ENCODE measurements at regions not wholly inside any gene's neighbourhood (a gene's known extent, or its start where the extent isn't known, plus 50 kb on each side); places are given as distances from the start of the nearest gene placed in this dataset.

- H3K4me1 Mint-ChIP-seq, result no peaks in the 10 kb centered on the region
- ATAC-seq, result no peak
Measured at GRCh38 chr14:59015482-59015881, 173.0 kb upstream of the DAAM1 start.

DNA sequence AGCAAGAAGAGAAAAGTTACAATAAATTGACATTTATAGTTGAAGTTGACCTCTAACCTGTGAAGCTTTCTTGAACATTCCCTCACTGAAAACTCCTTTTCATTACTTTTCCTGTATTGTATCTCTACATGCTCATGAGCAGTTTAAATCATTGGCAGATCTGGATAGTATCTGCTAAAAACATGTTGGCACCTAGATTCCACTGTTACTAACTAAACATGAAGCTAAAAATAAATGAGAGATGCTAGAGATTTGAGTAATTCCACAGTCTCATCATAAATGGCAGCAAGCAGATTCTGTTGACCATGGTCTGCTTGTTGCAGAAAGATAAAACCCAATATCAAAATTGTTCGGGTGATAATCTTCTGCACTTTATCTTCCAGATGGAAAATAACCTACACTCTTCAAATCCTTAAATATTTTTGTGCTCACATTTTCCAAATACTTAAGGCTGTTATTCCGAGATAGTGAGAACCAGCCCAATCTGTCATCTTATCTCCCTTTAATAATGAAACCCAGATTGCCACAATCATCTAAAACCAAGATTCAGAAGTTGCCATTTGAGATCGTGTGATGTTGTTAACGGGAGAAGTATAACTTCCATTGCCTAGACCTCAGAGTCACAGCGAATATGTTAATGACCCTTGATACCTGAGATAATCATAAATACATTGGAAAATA is 171.0 kb upstream of the DAAM1 start:
- H3K4me3 ChIP-seq (ENCODE audit: low read length), result no peak overlapping the region
- no peaks in the 10 kb centered on the region for H3K27me3 ChIP-seq (ENCODE audit: control insufficient read depth, insufficient read depth, low read length)
- Mint-ChIP-seq H3K4me1 (no peaks in the 10 kb centered on the region), H3K9me3 (peaks cover 1 to 3% of the 10 kb centered on the region in 2 donors), H3K36me3 (no peaks in the 10 kb centered on the region), H3K27me3 (ENCODE audit: low read depth in 2 of 2) (no peaks in the 10 kb centered on the region), H3K4me3 (no peak overlapping the region), H3K27ac (no peak overlapping the region)
- ATAC-seq (no peak), DNase-seq (no peak)
- no peaks in the 10 kb centered on the region for H3K4me1 ChIP-seq (ENCODE audit: control insufficient read depth, insufficient read depth, low read length)
- H3K9me3 ChIP-seq (ENCODE audit: control insufficient read depth, insufficient read depth, low read length), result peaks cover 4% of the 10 kb centered on the region
- 87% methylated on average over 5 of the region's 5 CpGs for WGBS (ENCODE audit: insufficient coverage)
- intact Hi-C loops (cut with micrococcal nuclease), result no loop called here
- H3K27ac ChIP-seq (ENCODE audit: low read length), result no peak overlapping the region
- TF ChIP-seq, protein P1, sequence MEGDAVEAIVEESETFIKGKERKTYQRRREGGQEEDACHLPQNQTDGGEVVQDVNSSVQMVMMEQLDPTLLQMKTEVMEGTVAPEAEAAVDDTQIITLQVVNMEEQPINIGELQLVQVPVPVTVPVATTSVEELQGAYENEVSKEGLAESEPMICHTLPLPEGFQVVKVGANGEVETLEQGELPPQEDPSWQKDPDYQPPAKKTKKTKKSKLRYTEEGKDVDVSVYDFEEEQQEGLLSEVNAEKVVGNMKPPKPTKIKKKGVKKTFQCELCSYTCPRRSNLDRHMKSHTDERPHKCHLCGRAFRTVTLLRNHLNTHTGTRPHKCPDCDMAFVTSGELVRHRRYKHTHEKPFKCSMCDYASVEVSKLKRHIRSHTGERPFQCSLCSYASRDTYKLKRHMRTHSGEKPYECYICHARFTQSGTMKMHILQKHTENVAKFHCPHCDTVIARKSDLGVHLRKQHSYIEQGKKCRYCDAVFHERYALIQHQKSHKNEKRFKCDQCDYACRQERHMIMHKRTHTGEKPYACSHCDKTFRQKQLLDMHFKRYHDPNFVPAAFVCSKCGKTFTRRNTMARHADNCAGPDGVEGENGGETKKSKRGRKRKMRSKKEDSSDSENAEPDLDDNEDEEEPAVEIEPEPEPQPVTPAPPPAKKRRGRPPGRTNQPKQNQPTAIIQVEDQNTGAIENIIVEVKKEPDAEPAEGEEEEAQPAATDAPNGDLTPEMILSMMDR (IDR thresholded peaks at IDR 0.05), result no peak
- H3K36me3 ChIP-seq (ENCODE audit: control insufficient read depth, insufficient read depth, low read length), result no peaks in the 10 kb centered on the region

More at GRCh38 chr14:59015482-59015881, 173.0 kb upstream of the DAAM1 start:
- H3K27ac Mint-ChIP-seq, result no peak overlapping the region
- H3K36me3 Mint-ChIP-seq, result no peaks in the 10 kb centered on the region
- no peaks in the 10 kb centered on the region for H3K27me3 ChIP-seq (ENCODE audit: control insufficient read depth, insufficient read depth, low read length)
- no peak overlapping the region for H3K4me3 Mint-ChIP-seq
- WGBS (ENCODE audit: insufficient coverage), result 90% methylated on average over 3 of the region's 3 CpGs
- DNase-seq, result no peak
- TF ChIP-seq, protein P1 (IDR thresholded peaks at IDR 0.05), result no peak
- intact Hi-C loops (cut with micrococcal nuclease), result no loop called here
- no peak overlapping the region for H3K27ac ChIP-seq (ENCODE audit: low read length)
- peaks cover 4% of the 10 kb centered on the region for H3K9me3 ChIP-seq (ENCODE audit: control insufficient read depth, insufficient read depth, low read length)
- H3K36me3 ChIP-seq (ENCODE audit: control insufficient read depth, insufficient read depth, low read length), result no peaks in the 10 kb centered on the region
- H3K4me1 ChIP-seq (ENCODE audit: control insufficient read depth, insufficient read depth, low read length), result no peaks in the 10 kb centered on the region
- H3K9me3 Mint-ChIP-seq, result peaks cover 4 to 9% of the 10 kb centered on the region in 2 donors
- H3K27me3 Mint-ChIP-seq (ENCODE audit: low read depth in 2 of 2), result no peaks in the 10 kb centered on the region
- H3K4me3 ChIP-seq (ENCODE audit: low read length), result no peak overlapping the region

GRCh38 chr14:59018460-59018859 is 170.0 kb upstream of the DAAM1 start:
- ATAC-seq (no peak), DNase-seq (no peak)
- H3K4me1 Mint-ChIP-seq, result no peaks in the 10 kb centered on the region
- Histone ChIP-seq H3K9me3 (ENCODE audit: control insufficient read depth, insufficient read depth, low read length) (peaks cover 4% of the 10 kb centered on the region), H3K4me3 (ENCODE audit: low read length) (no peak overlapping the region), H3K27ac (ENCODE audit: low read length) (no peak overlapping the region), H3K27me3 (ENCODE audit: control insufficient read depth, insufficient read depth, low read length) (no peaks in the 10 kb centered on the region), H3K36me3 (ENCODE audit: control insufficient read depth, insufficient read depth, low read length) (no peaks in the 10 kb centered on the region), H3K4me1 (ENCODE audit: control insufficient read depth, insufficient read depth, low read length) (no peaks in the 10 kb centered on the region)
- WGBS (ENCODE audit: insufficient coverage), result 100% methylated on average over 2 of the region's 2 CpGs
- intact Hi-C loops (cut with micrococcal nuclease), result no loop called here
- peaks cover 0 to 2% of the 10 kb centered on the region in 2 donors for H3K9me3 Mint-ChIP-seq
- TF ChIP-seq, protein P1 (IDR thresholded peaks at IDR 0.05), result no peak
- no peak overlapping the region for H3K27ac Mint-ChIP-seq
- H3K36me3 Mint-ChIP-seq, result no peaks in the 10 kb centered on the region
- H3K4me3 Mint-ChIP-seq, result no peak overlapping the region
- no peaks in the 10 kb centered on the region for H3K27me3 Mint-ChIP-seq (ENCODE audit: low read depth in 2 of 2)

GRCh38 chr14:59018978-59019377 is 169.5 kb upstream of the DAAM1 start:
- DNase-seq (no peak), ATAC-seq (no peak)
- Histone ChIP-seq H3K4me1 (ENCODE audit: control insufficient read depth, insufficient read depth, low read length) (no peaks in the 10 kb centered on the region), H3K4me3 (ENCODE audit: low read length) (no peak overlapping the region), H3K9me3 (ENCODE audit: control insufficient read depth, insufficient read depth, low read length) (no peaks in the 10 kb centered on the region), H3K27ac (ENCODE audit: low read length) (no peak overlapping the region), H3K27me3 (ENCODE audit: control insufficient read depth, insufficient read depth, low read length) (no peaks in the 10 kb centered on the region), H3K36me3 (ENCODE audit: control insufficient read depth, insufficient read depth, low read length) (no peaks in the 10 kb centered on the region)
- 84% methylated on average over 3 of the region's 3 CpGs for WGBS (ENCODE audit: insufficient coverage)
- no peaks in the 10 kb centered on the region for H3K27me3 Mint-ChIP-seq (ENCODE audit: low read depth in 2 of 2)
- TF ChIP-seq, protein P1 (IDR thresholded peaks at IDR 0.05), result peak; percentile 11
- no peaks in the 10 kb centered on the region for H3K4me1 Mint-ChIP-seq
- no peak overlapping the region for H3K4me3 Mint-ChIP-seq
- intact Hi-C loops (cut with micrococcal nuclease), result no loop called here
- H3K27ac Mint-ChIP-seq, result no peak overlapping the region
- H3K9me3 Mint-ChIP-seq, result peaks cover 0 to 2% of the 10 kb centered on the region in 2 donors
- no peaks in the 10 kb centered on the region for H3K36me3 Mint-ChIP-seq

Measured in natural killer cell (primary cell).